Stimulated activated CD8-positive, alpha-beta memory T cell treated with anti-CD3 and anti-CD28 coated beads, Interleukin-4, amount 100 ng/mL, for 1 hour (primary cell): ENCODE measurements at regions not wholly inside any gene's neighbourhood (a gene's known extent, or its start where the extent isn't known, plus 50 kb on each side); places are given as distances from the start of the nearest gene placed in this dataset.
"Not testable (repeated sequence)": the region's sequence is repeated elsewhere in the genome, so short reads cannot be mapped to it uniquely, and the experiment has no call there.

Source experiments
- DNase-seq, 2 donors: peaks; one replicate each; pipeline ENCODE4 v3.0.0-alpha.2; 2020; ENCODE audit warnings: low read depth in 2 of 2, low spot score in 1 of 2

GRCh38 chr4:115515366-115515765 lies 401.9 kb upstream of the NDST4 start:
- DNase-seq, result no peak

DNA sequence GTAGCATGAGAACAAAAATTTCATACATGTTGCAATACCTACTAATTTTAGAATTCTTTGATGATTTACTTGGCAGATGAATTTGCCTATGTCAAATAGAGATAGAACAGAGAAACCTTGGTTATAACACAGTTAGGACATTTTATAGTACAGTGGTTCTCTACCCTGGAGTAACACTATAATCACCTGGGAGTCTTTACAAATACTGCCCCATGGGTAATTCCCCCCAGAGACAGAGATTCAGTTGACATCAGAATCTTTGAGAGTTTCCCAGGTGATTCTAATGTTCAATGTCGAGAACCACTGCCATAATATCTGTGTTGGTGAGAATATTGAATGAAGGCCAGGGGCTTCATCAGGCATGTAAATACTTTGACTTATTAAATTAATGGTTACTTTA lies 401.3 kb upstream of the NDST4 start:
- DNase-seq, result no peak

DNA sequence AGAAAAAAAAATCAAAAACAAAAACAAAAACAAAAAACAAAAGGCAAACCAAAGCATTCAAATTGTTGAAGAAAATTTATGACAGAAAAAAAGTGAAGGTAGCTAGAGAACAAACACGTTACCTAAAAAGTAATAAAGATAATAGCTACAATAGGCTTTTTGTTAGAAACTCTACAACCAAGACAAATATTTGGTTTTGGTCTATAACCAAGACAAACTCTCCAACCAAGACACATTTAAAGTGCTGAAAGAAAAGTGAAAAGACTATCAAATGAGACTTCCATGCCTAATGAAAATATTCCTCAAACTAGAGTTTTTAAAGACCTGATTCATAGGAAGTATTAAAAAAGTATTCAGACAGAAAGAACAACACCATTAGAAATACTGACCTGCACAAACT lies 391.9 kb upstream of the NDST4 start:
- no peak for DNase-seq

DNA sequence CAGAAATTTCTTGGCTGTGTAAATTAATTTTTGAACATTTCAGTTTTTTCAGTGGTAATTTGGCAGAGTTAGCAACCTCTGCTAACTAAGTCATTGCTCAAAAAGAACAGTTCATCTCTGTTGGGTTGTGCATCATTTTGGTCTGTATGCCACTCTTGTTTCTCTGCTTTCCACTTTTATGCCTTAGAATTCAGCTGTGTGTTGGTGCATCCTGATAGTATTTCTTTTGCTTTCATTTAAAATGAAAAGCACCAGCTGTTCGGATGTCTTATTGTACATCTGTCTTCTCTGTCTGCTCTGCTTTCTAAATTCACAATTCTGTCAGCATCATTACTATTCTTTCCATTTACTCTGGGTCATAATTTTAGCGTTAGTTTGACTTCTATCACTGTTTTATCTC lies 388.2 kb upstream of the NDST4 start:
- DNase-seq, result no peak

DNA sequence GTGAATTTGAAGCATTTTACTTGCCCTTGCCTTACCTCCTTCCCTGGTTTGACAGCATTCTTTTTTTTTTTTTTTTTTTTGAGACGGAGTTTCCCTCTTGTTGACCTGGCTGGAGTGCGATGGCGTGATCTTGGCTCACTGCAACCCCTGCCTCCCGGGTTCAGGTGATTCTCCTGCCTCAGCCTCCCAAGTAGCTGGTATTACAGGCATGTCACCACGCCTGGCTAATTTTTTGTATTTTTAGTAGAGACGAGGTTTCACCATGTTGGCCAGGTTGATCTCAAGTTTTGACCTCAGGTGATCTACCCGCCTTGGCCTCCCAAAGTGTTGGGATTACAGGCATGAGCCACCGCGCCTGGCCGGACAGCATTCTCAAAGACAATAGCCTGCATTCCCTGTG lies 380.4 kb upstream of the NDST4 start:
- DNase-seq, result not testable (repeated sequence)

DNA sequence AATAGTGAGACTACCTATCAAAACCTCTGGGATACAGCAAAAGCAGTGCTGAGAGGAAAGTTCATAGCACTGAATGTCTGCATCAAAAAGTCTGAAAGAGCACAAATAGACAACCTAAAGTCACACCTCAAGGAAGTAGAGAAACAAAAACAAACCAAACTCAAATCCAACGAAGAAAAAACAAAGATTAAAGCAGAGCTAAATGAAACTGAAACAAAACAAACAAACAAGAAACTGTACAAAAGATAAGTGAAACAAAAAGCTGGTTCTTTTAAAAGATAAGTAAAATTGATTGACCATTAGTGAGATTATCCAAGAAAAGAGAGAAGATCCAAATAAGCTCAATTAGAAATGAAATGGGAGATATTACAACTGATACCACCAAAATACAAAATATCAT lies 378.3 kb upstream of the NDST4 start:
- no peak for DNase-seq

DNA sequence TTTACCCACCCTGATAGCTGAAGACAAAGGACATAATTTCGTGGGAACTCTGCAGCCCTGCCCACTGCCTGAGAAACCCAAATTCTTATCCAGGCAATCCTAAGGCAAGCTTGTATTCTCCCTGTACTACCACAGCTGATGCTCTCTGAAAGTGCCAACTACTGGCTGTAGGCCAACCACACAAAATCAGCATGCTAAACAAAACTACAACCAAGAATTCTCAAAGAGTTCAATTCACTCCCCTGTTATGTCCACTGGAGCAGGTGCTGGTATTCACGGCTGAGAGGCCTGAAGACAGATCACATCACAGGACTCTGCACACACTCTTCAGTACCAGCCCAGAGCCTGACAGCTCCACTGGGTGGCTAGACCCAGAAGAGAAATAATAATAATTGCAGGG lies 375.9 kb upstream of the NDST4 start:
- DNase-seq, result no peak

GRCh38 chr4:115485402-115485801 lies 372.0 kb upstream of the NDST4 start:
- no peak for DNase-seq

DNA sequence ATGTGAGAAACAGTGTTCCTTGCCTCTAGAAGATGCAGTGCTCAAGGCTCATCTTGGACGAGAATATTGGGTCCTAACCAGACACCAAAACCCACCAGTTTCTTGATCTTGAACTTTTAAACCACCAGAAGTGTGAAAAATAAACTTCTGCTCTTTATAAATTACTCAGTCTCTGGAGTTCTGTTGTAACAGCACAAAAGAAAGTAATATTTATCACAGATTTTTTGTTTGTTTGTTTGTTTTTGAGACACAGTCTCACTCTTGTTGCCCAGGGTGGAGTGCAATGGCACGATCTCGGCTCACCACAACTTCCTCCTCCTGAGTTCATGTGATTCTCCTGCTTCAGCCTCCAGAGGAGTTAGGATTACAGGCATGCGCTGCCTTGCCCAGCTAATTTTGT lies 371.1 kb upstream of the NDST4 start:
- DNase-seq, result no peak

DNA sequence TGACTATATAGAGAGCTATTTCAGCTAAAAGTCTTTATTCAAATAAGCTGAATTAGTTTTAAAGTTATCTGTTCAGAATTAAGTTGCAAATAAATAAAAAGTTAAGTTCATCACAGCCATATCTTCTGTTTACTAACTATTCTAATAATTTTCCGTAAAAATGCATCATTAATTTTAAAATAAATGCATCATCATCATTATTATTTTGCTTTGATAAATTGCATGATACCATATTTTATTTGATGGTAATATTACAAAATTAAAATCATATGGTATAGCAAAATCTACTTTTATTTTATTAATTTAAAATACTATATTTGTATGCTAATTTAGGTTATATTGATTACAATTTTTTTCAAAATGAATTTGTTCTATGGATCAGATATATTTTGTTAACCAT lies 357.3 kb upstream of the NDST4 start:
- no peak for DNase-seq

DNA sequence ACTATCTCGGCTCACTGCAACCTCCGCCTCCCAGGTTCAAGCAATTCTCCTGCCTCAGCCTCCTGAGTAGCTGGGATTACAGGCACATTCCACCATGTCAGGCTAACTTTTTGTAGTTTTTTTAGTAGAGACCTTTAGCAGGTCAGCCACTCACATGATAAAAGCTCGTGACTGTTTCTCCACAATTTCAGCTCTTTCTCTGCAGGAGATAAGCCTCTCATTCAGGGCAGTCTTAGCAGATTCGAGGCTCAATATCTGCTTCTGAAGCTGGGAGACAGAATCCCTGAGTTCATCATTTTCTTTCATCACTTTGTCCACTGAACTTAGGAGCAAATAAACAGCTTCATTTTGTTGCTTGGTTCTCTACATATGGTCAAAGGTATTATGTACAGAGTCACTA lies 345.9 kb upstream of the NDST4 start:
- DNase-seq, result not testable (repeated sequence)

GRCh38 chr4:115456231-115456630 lies 342.8 kb upstream of the NDST4 start:
- DNase-seq, result no peak

GRCh38 chr4:115454228-115454627 lies 340.8 kb upstream of the NDST4 start:
- no peak for DNase-seq

GRCh38 chr4:115453416-115453815 lies 340.0 kb upstream of the NDST4 start:
- DNase-seq, result no peak

DNA sequence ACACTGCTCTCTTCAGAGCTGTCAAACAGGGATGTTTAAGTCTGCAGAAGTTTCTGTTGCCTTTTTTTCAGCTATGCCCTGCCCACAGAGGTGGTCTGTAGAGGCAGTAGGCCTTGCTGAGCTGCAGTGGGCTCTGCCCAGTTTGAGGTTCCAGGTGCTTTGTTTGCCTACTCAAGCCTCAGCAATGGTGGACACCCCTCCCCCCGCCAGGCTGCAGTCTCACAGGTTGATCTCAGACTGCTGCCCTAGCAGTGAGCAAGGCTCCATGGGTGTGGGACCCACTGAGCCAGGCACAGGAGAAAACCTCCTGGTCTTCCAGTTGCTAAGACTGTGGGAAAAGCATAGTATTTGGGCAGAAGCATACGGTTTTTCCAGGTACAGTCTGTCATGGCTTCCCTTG lies 338.8 kb upstream of the NDST4 start:
- not testable (repeated sequence) for DNase-seq

DNA sequence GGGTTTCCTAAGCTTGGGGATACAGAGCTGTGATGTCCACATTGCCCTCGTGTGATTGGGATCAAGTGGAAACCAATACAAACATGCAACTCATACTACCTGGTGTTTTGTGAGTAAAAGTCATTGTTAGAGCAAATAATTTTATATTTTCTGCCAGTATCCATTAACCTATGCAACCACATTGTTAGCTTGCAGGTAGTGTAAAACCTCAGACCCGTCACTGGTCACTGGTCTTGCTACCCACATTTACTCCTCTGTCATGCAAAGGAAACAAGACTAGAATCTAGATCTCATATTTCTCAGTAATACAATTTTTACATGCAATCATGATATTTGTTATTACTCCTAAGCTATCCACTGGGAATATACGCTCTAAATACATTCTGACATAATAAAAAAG lies 324.3 kb upstream of the NDST4 start:
- DNase-seq, result no peak

DNA sequence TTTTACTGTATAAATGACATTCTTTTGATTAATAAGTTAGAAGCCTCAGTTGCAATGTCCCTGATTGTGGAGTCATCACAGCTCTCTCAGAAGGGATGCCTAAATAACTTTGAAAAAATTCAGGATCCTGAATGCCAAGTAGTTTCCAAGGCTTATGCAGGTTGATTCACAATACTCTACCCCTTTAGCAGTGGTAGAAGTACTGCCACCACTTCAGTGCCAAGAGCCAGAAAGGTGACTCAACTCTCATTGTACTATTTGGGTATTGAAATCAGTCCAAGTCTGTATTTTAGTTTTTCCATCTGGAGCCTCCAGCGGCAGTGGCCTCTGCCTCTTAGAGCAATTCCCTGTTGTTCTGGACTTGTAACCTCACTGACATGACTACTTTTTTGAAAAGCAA lies 320.1 kb upstream of the NDST4 start:
- DNase-seq, result no peak

- no peak for DNase-seq
Measured at GRCh38 chr4:115430024-115430423, 316.6 kb upstream of the NDST4 start.

DNA sequence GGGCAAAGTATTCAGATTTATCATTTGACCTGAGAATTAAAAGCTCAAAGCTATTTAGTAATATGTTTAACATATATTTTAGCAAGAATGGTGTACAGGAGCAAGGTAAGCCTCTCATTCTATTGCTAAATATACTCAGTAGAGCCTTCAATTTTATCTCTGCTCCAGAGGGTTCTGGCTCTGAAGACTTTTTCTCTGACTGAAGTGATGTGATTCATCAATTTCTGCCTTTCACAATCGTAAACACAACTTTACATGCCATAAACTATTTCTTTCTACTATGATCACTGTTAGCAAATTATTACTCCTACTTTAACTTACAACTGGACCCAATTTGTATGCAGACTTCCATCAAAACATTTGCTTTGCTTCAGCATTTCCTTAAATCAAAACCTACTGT lies 315.0 kb upstream of the NDST4 start:
- DNase-seq, result no peak

DNA sequence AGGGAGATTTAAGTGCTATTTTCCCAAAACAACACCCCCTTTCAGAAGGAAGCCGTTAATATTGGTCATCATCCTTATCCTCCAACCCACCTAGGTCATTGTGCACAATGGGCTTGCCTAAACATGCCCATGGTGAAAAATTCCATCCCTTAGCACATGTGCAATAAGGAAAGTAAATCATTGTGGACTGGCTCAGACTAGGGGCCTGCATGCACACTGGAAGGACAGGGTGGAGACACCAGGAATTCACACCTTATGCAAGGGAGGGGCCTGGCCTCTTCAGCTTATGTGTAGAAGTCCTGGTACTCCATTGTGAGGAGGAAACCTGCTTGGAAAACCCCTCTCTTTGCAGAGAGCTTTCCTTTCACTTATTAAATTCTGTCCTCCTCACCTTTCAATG lies 311.4 kb upstream of the NDST4 start:
- no peak for DNase-seq

DNA sequence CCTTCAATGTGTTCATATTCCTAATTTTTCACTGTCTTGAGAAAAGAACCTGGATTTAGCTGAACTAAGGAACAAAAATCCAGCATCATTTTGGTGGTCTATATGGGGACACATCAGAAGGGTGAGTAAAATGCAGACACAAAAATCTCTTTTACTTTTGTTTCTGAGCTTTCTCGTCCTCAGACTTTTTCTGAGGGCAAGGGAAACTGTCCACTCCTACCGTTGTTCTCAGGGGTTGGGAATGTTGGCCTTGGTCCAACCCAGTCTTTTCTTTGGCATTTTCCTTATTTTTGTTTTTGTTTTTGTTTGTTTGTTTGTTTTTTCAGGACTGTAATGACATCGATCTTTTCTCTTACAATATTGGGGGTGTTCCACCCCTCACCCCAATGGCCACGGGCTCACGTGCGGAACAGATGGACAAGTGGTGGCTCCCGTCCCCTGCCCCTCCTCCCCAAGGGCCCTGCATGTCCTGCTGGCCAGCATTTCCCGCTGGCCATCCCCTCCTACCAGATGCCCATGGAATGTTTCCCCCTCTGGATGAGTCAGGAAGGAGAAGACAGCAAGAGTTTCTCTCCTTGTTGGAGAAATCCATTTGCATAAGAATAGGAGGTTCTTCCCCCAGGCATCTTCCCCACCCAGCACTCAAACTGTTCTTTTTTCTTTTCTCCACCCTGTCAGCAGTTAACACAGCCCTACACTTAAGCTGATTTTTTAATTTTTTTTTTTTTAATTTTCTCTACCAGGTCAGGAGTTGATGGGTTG lies 305.4 kb upstream of the NDST4 start:
- DNase-seq, result no peak

DNA sequence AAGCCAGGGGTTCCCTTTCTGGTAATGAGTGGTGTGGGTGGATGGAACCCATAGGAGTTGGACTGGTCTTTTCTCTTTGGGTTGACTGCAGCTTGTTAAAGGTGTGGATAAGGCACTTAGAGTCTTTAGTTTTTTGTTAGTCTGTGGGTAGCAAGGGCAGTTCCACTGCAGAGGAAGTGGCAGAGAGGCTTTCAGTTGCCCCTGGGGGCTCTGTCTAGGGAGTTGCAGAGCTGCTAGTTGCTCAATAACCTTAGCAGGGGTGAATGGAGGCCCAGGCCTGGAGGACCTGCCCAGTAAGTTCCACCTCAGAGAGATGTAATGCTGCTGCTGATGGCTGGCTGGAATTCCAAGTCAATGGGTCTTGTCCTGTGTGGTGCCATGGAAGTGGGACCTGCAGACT lies 282.6 kb upstream of the NDST4 start:
- no peak for DNase-seq

- DNase-seq, result no peak
Measured at GRCh38 chr4:115376866-115377265, 263.4 kb upstream of the NDST4 start.

- no peak for DNase-seq
Measured at GRCh38 chr4:115374621-115375020, 261.2 kb upstream of the NDST4 start.
